ENCODE measurements at regions not wholly inside any gene's neighbourhood (a gene's known extent, or its start where the extent isn't known, plus 50 kb on each side); places are given as distances from the start of the nearest gene placed in this dataset.

DNA sequence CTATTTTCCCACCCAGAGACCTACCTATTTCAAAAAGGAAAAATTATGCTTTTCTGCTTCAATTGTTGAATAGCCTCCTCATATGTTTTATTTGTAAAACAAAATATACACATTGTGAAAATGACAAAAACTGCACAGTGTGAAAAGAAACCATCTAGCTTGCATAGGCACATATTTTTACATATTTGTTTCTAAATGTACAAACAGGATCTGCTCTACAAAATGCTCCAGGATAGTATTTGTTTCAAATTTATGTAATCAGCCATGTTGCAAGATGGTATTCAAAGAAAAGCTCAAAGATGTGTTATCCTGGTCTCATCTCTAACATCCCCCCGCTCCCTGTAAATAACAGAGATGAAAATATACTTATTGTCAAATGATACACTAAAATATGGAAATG lies 366.1 kb upstream of the MPDZ start:
- H3K79me2 ChIP-seq (ENCODE audit: control insufficient read depth, insufficient read depth, low read length, poor library complexity): no peaks in the 10 kb centered on the region
- H3K9ac ChIP-seq (ENCODE audit: low read length): no peak overlapping the region
- no peak overlapping the region for H4K8ac ChIP-seq (ENCODE audit: low read depth, low read length)
- H4K12ac ChIP-seq (ENCODE audit: low read depth, low read length): no peak overlapping the region
- no peak overlapping the region for H3K27ac ChIP-seq (ENCODE audit: low read depth, low read length)
- DNase-seq: no peak
- no peak overlapping the region for H3K4me3 ChIP-seq (ENCODE audit: low read depth, low read length)
- no peak overlapping the region for H2BK12ac ChIP-seq (ENCODE audit: low read length)
- H2BK5ac ChIP-seq (ENCODE audit: low read depth, low read length, poor library complexity): no peak overlapping the region
- no peaks in the 10 kb centered on the region for H3K36me3 ChIP-seq (ENCODE audit: control insufficient read depth in 1 of 2, insufficient read depth in 2 of 2, low read length in 2 of 2)
- H3K27me3 ChIP-seq (ENCODE audit: insufficient read depth, low read length): no peaks in the 10 kb centered on the region
- H2BK120ac ChIP-seq (ENCODE audit: insufficient read depth, low read length, poor library complexity): no peak overlapping the region
- no peaks in the 10 kb centered on the region for H3K4me1 ChIP-seq (ENCODE audit: control insufficient read depth in 1 of 2, insufficient read depth in 2 of 2, low read length in 2 of 2)
- no peak overlapping the region for H3K18ac ChIP-seq (ENCODE audit: low read length)
- H2AFZ ChIP-seq (ENCODE audit: insufficient read depth, low read length, poor library complexity): no peak overlapping the region
- no peak overlapping the region for H3K4me2 ChIP-seq (ENCODE audit: low read length)
- H3K9me3 ChIP-seq (ENCODE audit: insufficient read depth, low read depth, low read length): peaks cover 3% of the 10 kb centered on the region
- H4K91ac ChIP-seq (ENCODE audit: low read depth, low read length): no peak overlapping the region
- no CpG with 5 or more reads among the region's 1 CpG for WGBS (ENCODE audit: extremely low coverage, insufficient coverage, insufficient read length)
- H3K79me1 ChIP-seq (ENCODE audit: low read length): no peaks in the 10 kb centered on the region
- H3K14ac ChIP-seq (ENCODE audit: low read length): no peak overlapping the region
- no peak overlapping the region for H2AK5ac ChIP-seq (ENCODE audit: low read length)
- H3K4ac ChIP-seq (ENCODE audit: low read depth, low read length): no peak overlapping the region
- H3K23ac ChIP-seq (ENCODE audit: low read length): no peak overlapping the region

DNA sequence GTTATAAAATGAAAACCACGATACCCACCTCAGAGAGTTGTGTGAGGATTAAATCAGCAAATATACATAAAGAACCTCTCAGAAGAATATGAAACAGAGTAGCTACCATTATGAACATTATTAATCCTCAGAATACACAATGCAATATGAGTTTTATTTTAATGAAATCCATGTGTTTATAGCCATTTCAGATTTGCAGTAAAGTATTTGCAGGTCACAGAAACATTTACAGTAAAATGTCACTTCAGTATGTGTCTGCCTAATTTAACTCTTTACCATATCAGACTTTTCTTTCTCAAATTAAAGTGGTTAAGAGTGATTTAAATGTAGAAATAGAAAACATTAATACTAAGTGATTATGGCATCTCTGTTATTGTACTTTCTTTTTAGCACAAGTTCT lies 365.2 kb upstream of the MPDZ start:
- no peak for DNase-seq
- Histone ChIP-seq H3K9me3 (ENCODE audit: insufficient read depth, low read depth, low read length) (peaks cover 3% of the 10 kb centered on the region), H4K8ac (ENCODE audit: low read depth, low read length) (no peak overlapping the region), H3K36me3 (ENCODE audit: control insufficient read depth in 1 of 2, insufficient read depth in 2 of 2, low read length in 2 of 2) (no peaks in the 10 kb centered on the region), H2AFZ (ENCODE audit: insufficient read depth, low read length, poor library complexity) (no peak overlapping the region), H2BK120ac (ENCODE audit: insufficient read depth, low read length, poor library complexity) (no peak overlapping the region), H3K23ac (ENCODE audit: low read length) (no peak overlapping the region), H2BK12ac (ENCODE audit: low read length) (no peak overlapping the region), H3K4me3 (ENCODE audit: low read depth, low read length) (no peak overlapping the region), H3K4me2 (ENCODE audit: low read length) (no peak overlapping the region), H3K27ac (ENCODE audit: low read depth, low read length) (no peak overlapping the region), H2BK5ac (ENCODE audit: low read depth, low read length, poor library complexity) (no peak overlapping the region), H3K4me1 (ENCODE audit: control insufficient read depth in 1 of 2, insufficient read depth in 2 of 2, low read length in 2 of 2) (no peaks in the 10 kb centered on the region), H3K27me3 (ENCODE audit: insufficient read depth, low read length) (no peaks in the 10 kb centered on the region), H3K9ac (ENCODE audit: low read length) (no peak overlapping the region), H2AK5ac (ENCODE audit: low read length) (no peak overlapping the region), H3K79me2 (ENCODE audit: control insufficient read depth, insufficient read depth, low read length, poor library complexity) (no peaks in the 10 kb centered on the region), H4K91ac (ENCODE audit: low read depth, low read length) (no peak overlapping the region), H3K79me1 (ENCODE audit: low read length) (no peaks in the 10 kb centered on the region), H3K4ac (ENCODE audit: low read depth, low read length) (no peak overlapping the region), H3K18ac (ENCODE audit: low read length) (no peak overlapping the region), H4K12ac (ENCODE audit: low read depth, low read length) (no peak overlapping the region), H3K14ac (ENCODE audit: low read length) (no peak overlapping the region)
- no CpG with 5 or more reads among the region's 1 CpG for WGBS (ENCODE audit: extremely low coverage, insufficient coverage, insufficient read length)

DNA sequence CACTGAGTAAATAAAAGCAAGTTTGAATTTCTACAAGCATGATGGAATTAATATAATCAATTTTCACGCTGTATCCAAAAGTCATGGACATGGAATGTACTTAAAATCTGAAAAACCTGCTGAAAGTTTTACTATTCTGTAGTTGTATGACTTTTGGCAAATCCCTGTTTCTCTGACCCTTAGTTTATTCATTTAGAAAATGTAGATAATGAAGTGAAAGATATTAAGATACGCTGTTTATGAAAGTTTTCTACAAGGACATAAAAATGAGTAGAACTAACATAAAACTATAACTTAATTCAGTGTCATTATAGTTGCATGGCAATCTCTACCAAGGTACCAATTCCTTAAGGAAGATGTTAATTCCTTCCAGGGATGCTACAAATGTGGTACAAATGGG lies 363.2 kb upstream of the MPDZ start:
- no peaks in the 10 kb centered on the region for H3K9me3 ChIP-seq (ENCODE audit: insufficient read depth, low read depth, low read length)
- H3K79me2 ChIP-seq (ENCODE audit: control insufficient read depth, insufficient read depth, low read length, poor library complexity): no peaks in the 10 kb centered on the region
- no peak overlapping the region for H3K23ac ChIP-seq (ENCODE audit: low read length)
- no peak overlapping the region for H3K4ac ChIP-seq (ENCODE audit: low read depth, low read length)
- no peak overlapping the region for H3K27ac ChIP-seq (ENCODE audit: low read depth, low read length)
- H2AK5ac ChIP-seq (ENCODE audit: low read length): no peak overlapping the region
- H3K4me2 ChIP-seq (ENCODE audit: low read length): no peak overlapping the region
- no CpG with 5 or more reads among the region's 2 CpGs for WGBS (ENCODE audit: extremely low coverage, insufficient coverage, insufficient read length)
- H3K18ac ChIP-seq (ENCODE audit: low read length): no peak overlapping the region
- no peak overlapping the region for H4K8ac ChIP-seq (ENCODE audit: low read depth, low read length)
- H2AFZ ChIP-seq (ENCODE audit: insufficient read depth, low read length, poor library complexity): no peak overlapping the region
- H4K12ac ChIP-seq (ENCODE audit: low read depth, low read length): no peak overlapping the region
- H4K91ac ChIP-seq (ENCODE audit: low read depth, low read length): no peak overlapping the region
- no peak overlapping the region for H2BK5ac ChIP-seq (ENCODE audit: low read depth, low read length, poor library complexity)
- no peak overlapping the region for H3K14ac ChIP-seq (ENCODE audit: low read length)
- no peaks in the 10 kb centered on the region for H3K27me3 ChIP-seq (ENCODE audit: insufficient read depth, low read length)
- no peaks in the 10 kb centered on the region for H3K36me3 ChIP-seq (ENCODE audit: control insufficient read depth in 1 of 2, insufficient read depth in 2 of 2, low read length in 2 of 2)
- H3K9ac ChIP-seq (ENCODE audit: low read length): no peak overlapping the region
- no peaks in the 10 kb centered on the region for H3K4me1 ChIP-seq (ENCODE audit: control insufficient read depth in 1 of 2, insufficient read depth in 2 of 2, low read length in 2 of 2)
- DNase-seq: no peak
- H2BK12ac ChIP-seq (ENCODE audit: low read length): no peak overlapping the region
- no peak overlapping the region for H3K4me3 ChIP-seq (ENCODE audit: low read depth, low read length)
- H3K79me1 ChIP-seq (ENCODE audit: low read length): no peaks in the 10 kb centered on the region
- no peak overlapping the region for H2BK120ac ChIP-seq (ENCODE audit: insufficient read depth, low read length, poor library complexity)

DNA sequence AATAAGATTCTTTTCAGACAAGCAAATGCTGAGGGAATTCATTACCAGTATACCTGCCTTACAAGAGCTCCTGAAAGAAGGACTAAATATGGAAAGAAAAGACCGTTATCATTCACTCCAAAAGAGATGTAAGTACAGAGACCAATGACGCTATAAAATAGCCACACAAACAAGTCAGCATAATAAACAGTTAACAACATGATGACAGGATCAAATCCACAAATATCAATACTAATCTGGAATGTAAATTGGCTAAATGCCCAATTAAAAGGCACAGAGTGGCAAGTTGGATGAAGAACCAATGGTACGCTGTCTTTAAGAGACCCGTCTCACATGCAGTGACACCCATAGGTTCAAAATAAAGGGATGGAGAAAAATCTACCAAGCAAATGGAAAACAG lies 349.6 kb upstream of the MPDZ start:
- no peaks in the 10 kb centered on the region for H3K79me1 ChIP-seq (ENCODE audit: low read length)
- no peaks in the 10 kb centered on the region for H3K4me1 ChIP-seq (ENCODE audit: control insufficient read depth in 1 of 2, insufficient read depth in 2 of 2, low read length in 2 of 2)
- no CpG with 5 or more reads among the region's 4 CpGs for WGBS (ENCODE audit: extremely low coverage, insufficient coverage, insufficient read length)
- H4K91ac ChIP-seq (ENCODE audit: low read depth, low read length): no peak overlapping the region
- H3K27ac ChIP-seq (ENCODE audit: low read depth, low read length): no peak overlapping the region
- no peaks in the 10 kb centered on the region for H3K27me3 ChIP-seq (ENCODE audit: insufficient read depth, low read length)
- no peak overlapping the region for H3K4me2 ChIP-seq (ENCODE audit: low read length)
- H3K14ac ChIP-seq (ENCODE audit: low read length): no peak overlapping the region
- no peak overlapping the region for H2AFZ ChIP-seq (ENCODE audit: insufficient read depth, low read length, poor library complexity)
- H3K9ac ChIP-seq (ENCODE audit: low read length): no peak overlapping the region
- H2AK5ac ChIP-seq (ENCODE audit: low read length): no peak overlapping the region
- no peak overlapping the region for H4K12ac ChIP-seq (ENCODE audit: low read depth, low read length)
- H3K4me3 ChIP-seq (ENCODE audit: low read depth, low read length): no peak overlapping the region
- no peak overlapping the region for H2BK12ac ChIP-seq (ENCODE audit: low read length)
- DNase-seq: no peak
- no peak overlapping the region for H3K23ac ChIP-seq (ENCODE audit: low read length)
- H3K9me3 ChIP-seq (ENCODE audit: insufficient read depth, low read depth, low read length): no peaks in the 10 kb centered on the region
- H3K4ac ChIP-seq (ENCODE audit: low read depth, low read length): no peak overlapping the region
- no peak overlapping the region for H4K8ac ChIP-seq (ENCODE audit: low read depth, low read length)
- no peaks in the 10 kb centered on the region for H3K36me3 ChIP-seq (ENCODE audit: control insufficient read depth in 1 of 2, insufficient read depth in 2 of 2, low read length in 2 of 2)
- H2BK5ac ChIP-seq (ENCODE audit: low read depth, low read length, poor library complexity): no peak overlapping the region
- H3K79me2 ChIP-seq (ENCODE audit: control insufficient read depth, insufficient read depth, low read length, poor library complexity): no peaks in the 10 kb centered on the region
- H2BK120ac ChIP-seq (ENCODE audit: insufficient read depth, low read length, poor library complexity): no peak overlapping the region
- H3K18ac ChIP-seq (ENCODE audit: low read length): no peak overlapping the region
